Choroid plexus epithelial cell (primary cell): ENCODE measurements at regions not wholly inside any gene's neighbourhood (a gene's known extent, or its start where the extent isn't known, plus 50 kb on each side); places are given as distances from the start of the nearest gene placed in this dataset.
A peak's percentile ranks its signal among the peaks of the same experiment; 100 is the strongest.

Source experiments
- DNase-seq: peaks from one replicate; pipeline ENCODE4 v3.0.0-alpha.2; 2010; ENCODE audit warnings: low read depth
- H3K4me3 ChIP-seq: 2 replicates; pipeline ENCODE4 v1.5.1; 2011; ENCODE audit warnings: low read depth, mild to moderate bottlenecking, control low read depth, low read length, moderate library complexity
- CTCF ChIP-seq: conservative IDR thresholded peaks from 2 replicates; pipeline ENCODE4 v1.5.1; 2011; ENCODE audit warnings: low read depth, mild to moderate bottlenecking, control low read depth, inconsistent platforms, low read length, moderate library complexity

GRCh38 chr3:25855266-25855784 is 65.4 kb downstream of the OXSM start:
- no peak for TF ChIP-seq CTCF
- no peak for DNase-seq
- no peak overlapping the region for H3K4me3 ChIP-seq

GRCh38 chr3:25856902-25857518 is 67.1 kb downstream of the OXSM start:
- peak; percentile 86 for TF ChIP-seq CTCF
- peak; percentile 78 for DNase-seq
- H3K4me3 ChIP-seq: no peak overlapping the region

- no peak for TF ChIP-seq CTCF
- H3K4me3 ChIP-seq: no peak overlapping the region
- DNase-seq: no peak
Measured at GRCh38 chr3:25861566-25861965, 71.7 kb downstream of the OXSM start.

- no peak overlapping the region for H3K4me3 ChIP-seq
- DNase-seq: no peak
- TF ChIP-seq CTCF: no peak
Measured at GRCh38 chr3:25863011-25863415, 73.1 kb downstream of the OXSM start.

GRCh38 chr3:25863416-25863959 is 73.6 kb downstream of the OXSM start:
- no peak for DNase-seq
- no peak overlapping the region for H3K4me3 ChIP-seq
- TF ChIP-seq CTCF: no peak

- DNase-seq: peak; percentile 8
- no peak for TF ChIP-seq CTCF
- no peak overlapping the region for H3K4me3 ChIP-seq
Measured at GRCh38 chr3:25870452-25870851, 80.6 kb downstream of the OXSM start.
